ENCODE measurements at regions not wholly inside any gene's neighbourhood (a gene's known extent, or its start where the extent isn't known, plus 50 kb on each side); places are given as distances from the start of the nearest gene placed in this dataset.

- DNase-seq (ENCODE audit: low spot score): no peak
- 95% methylated on average over 3 of the region's 3 CpGs for WGBS
- TF ChIP-seq GABPA (IDR thresholded peaks at IDR 0.05 in 1 of 2, conservative IDR thresholded peaks at IDR 0.05 in 1 of 2): no peak
- TF ChIP-seq HNF4A (conservative IDR thresholded peaks at IDR 0.05): no peak
- no peak for TF ChIP-seq TAF1 (conservative IDR thresholded peaks at IDR 0.05)
- TF ChIP-seq YY1 (IDR thresholded peaks at IDR 0.05): no peak
- no peak for TF ChIP-seq FOXA2 (IDR thresholded peaks at IDR 0.05)
- no peak for TF ChIP-seq HNF4G (IDR thresholded peaks at IDR 0.05)
- no peak for TF ChIP-seq ZBTB33 (IDR thresholded peaks at IDR 0.05)
- TF ChIP-seq CTCF (IDR thresholded peaks at IDR 0.05; ENCODE audit: low read depth, low read length, missing input control): no peak
- TF ChIP-seq RAD21 (IDR thresholded peaks at IDR 0.05): no peak
- TF ChIP-seq FOXA1 (IDR thresholded peaks at IDR 0.05): no peak
- TF ChIP-seq MAX (IDR thresholded peaks at IDR 0.05): no peak
- TF ChIP-seq ATF3 (IDR thresholded peaks at IDR 0.05): no peak
Measured at GRCh38 chr15:69819371-69819770, 278.3 kb downstream of the TLE3 start.

GRCh38 chr15:69820819-69821218, 276.9 kb downstream of the TLE3 start:
- H3K27ac ChIP-seq (ENCODE audit: low read depth in 1 of 2, low read length in 2 of 2): no peak overlapping the region
- H3K9me3 ChIP-seq (ENCODE audit: control insufficient read depth in 4 of 4, low read length in 3 of 4): no peaks in the 10 kb centered on the region
- H3K27me3 ChIP-seq (ENCODE audit: control insufficient read depth in 4 of 4, insufficient read depth in 4 of 4, low read length in 3 of 4): no peaks in the 10 kb centered on the region
- 60% methylated on average over 7 of the region's 7 CpGs for WGBS
- H3K4me3 ChIP-seq (ENCODE audit: low read depth in 1 of 3, low read length in 3 of 3): no peak overlapping the region
- H3K4me1 ChIP-seq (ENCODE audit: control insufficient read depth in 4 of 4, insufficient read depth in 4 of 4, low read length in 3 of 4): no peaks in the 10 kb centered on the region
- H3K36me3 ChIP-seq (ENCODE audit: control insufficient read depth in 4 of 4, insufficient read depth in 3 of 4, low read depth in 1 of 4, low read length in 3 of 4): no peaks in the 10 kb centered on the region
- H3K9ac ChIP-seq (ENCODE audit: low read depth in 1 of 2, low read length in 2 of 2): no peak overlapping the region
- TF ChIP-seq TAF1 (conservative IDR thresholded peaks at IDR 0.05) (no peak), GABPA (IDR thresholded peaks at IDR 0.05 in 1 of 2, conservative IDR thresholded peaks at IDR 0.05 in 1 of 2) (no peak), ZBTB33 (IDR thresholded peaks at IDR 0.05) (no peak), RXRA (IDR thresholded peaks at IDR 0.05) (no peak), HNF4G (IDR thresholded peaks at IDR 0.05) (no peak), NR2F2 (IDR thresholded peaks at IDR 0.05) (no peak), FOXA1 (IDR thresholded peaks at IDR 0.05) (no peak), JUND (IDR thresholded peaks at IDR 0.05) (no peak), RAD21 (IDR thresholded peaks at IDR 0.05) (no peak), CTCF (IDR thresholded peaks at IDR 0.05; ENCODE audit: low read depth, low read length, missing input control) (no peak), FOXA2 (IDR thresholded peaks at IDR 0.05) (no peak), REST (IDR thresholded peaks at IDR 0.05) (no peak), MAX (IDR thresholded peaks at IDR 0.05) (no peak), HNF4A (conservative IDR thresholded peaks at IDR 0.05) (no peak)
- DNase-seq (ENCODE audit: low spot score): no peak

More at GRCh38 chr15:69819371-69819770, 278.3 kb downstream of the TLE3 start:
- Histone ChIP-seq H3K27ac (ENCODE audit: low read depth in 1 of 2, low read length in 2 of 2) (no peak overlapping the region), H3K4me1 (ENCODE audit: control insufficient read depth in 4 of 4, insufficient read depth in 4 of 4, low read length in 3 of 4) (no peaks in the 10 kb centered on the region), H3K4me3 (ENCODE audit: low read depth in 1 of 3, low read length in 3 of 3) (no peak overlapping the region), H3K27me3 (ENCODE audit: control insufficient read depth in 4 of 4, insufficient read depth in 4 of 4, low read length in 3 of 4) (no peaks in the 10 kb centered on the region), H3K9me3 (ENCODE audit: control insufficient read depth in 4 of 4, low read length in 3 of 4) (no peaks in the 10 kb centered on the region), H3K36me3 (ENCODE audit: control insufficient read depth in 4 of 4, insufficient read depth in 3 of 4, low read depth in 1 of 4, low read length in 3 of 4) (no peaks in the 10 kb centered on the region), H3K9ac (ENCODE audit: low read depth in 1 of 2, low read length in 2 of 2) (no peak overlapping the region)

Measured in liver (tissue), 8 donors.